ENCODE measurements at regions not wholly inside any gene's neighbourhood (a gene's known extent, or its start where the extent isn't known, plus 50 kb on each side); places are given as distances from the start of the nearest gene placed in this dataset.

GRCh38 chr13:107258599-107259187 is 690.8 kb upstream of the ARGLU1 start:
- no peak for TF ChIP-seq CTCF (IDR thresholded peaks at IDR 0.05; ENCODE audit: low read depth, low read length, missing control alignments)
- no peak overlapping the region for H3K4me3 ChIP-seq (ENCODE audit: low read depth, low read length)
- DNase-seq (ENCODE audit: low read depth) = no peak
- in situ Hi-C loops (cut with HindIII; ENCODE audit: low sequenced_read_pairs) = no loop called here

GRCh38 chr13:107254392-107254791 is 686.5 kb upstream of the ARGLU1 start:
- in situ Hi-C loops (cut with HindIII; ENCODE audit: low sequenced_read_pairs) = no loop called here
- H3K4me3 ChIP-seq (ENCODE audit: low read depth, low read length) = no peak overlapping the region
- DNase-seq (ENCODE audit: low read depth) = no peak
- no peak for TF ChIP-seq CTCF (IDR thresholded peaks at IDR 0.05; ENCODE audit: low read depth, low read length, missing control alignments)

- no peak for DNase-seq (ENCODE audit: low read depth)
- in situ Hi-C loops (cut with HindIII; ENCODE audit: low sequenced_read_pairs) = no loop called here
- no peak for TF ChIP-seq CTCF (IDR thresholded peaks at IDR 0.05; ENCODE audit: low read depth, low read length, missing control alignments)
- no peak overlapping the region for H3K4me3 ChIP-seq (ENCODE audit: low read depth, low read length)
Measured at GRCh38 chr13:107252428-107252827, 684.5 kb upstream of the ARGLU1 start.

- no peak overlapping the region for H3K4me3 ChIP-seq (ENCODE audit: low read depth, low read length)
Measured at GRCh38 chr13:107252021-107252420, 684.1 kb upstream of the ARGLU1 start.

GRCh38 chr13:107251341-107251740 is 683.4 kb upstream of the ARGLU1 start:
- H3K4me3 ChIP-seq (ENCODE audit: low read depth, low read length) = no peak overlapping the region
- in situ Hi-C loops (cut with HindIII; ENCODE audit: low sequenced_read_pairs) = no loop called here
- TF ChIP-seq CTCF (IDR thresholded peaks at IDR 0.05; ENCODE audit: low read depth, low read length, missing control alignments) = no peak
- DNase-seq (ENCODE audit: low read depth) = no peak

More at GRCh38 chr13:107252021-107252420, 684.1 kb upstream of the ARGLU1 start:
- TF ChIP-seq CTCF (IDR thresholded peaks at IDR 0.05; ENCODE audit: low read depth, low read length, missing control alignments) = no peak
- DNase-seq (ENCODE audit: low read depth) = no peak
- in situ Hi-C loops (cut with HindIII; ENCODE audit: low sequenced_read_pairs) = no loop called here

GRCh38 chr13:107250628-107251027 is 682.7 kb upstream of the ARGLU1 start:
- no peak for DNase-seq (ENCODE audit: low read depth)
- in situ Hi-C loops (cut with HindIII; ENCODE audit: low sequenced_read_pairs) = no loop called here
- no peak for TF ChIP-seq CTCF (IDR thresholded peaks at IDR 0.05; ENCODE audit: low read depth, low read length, missing control alignments)
- H3K4me3 ChIP-seq (ENCODE audit: low read depth, low read length) = no peak overlapping the region

All from astrocyte of the cerebellum (primary cell).